ENCODE measurements at regions not wholly inside any gene's neighbourhood (a gene's known extent, or its start where the extent isn't known, plus 50 kb on each side); places are given as distances from the start of the nearest gene placed in this dataset.

- TF ChIP-seq ZNF274 (IDR thresholded peaks at IDR 0.05; ENCODE audit: low read depth, low read length) (no peak), YY1 (IDR thresholded peaks at IDR 0.05; ENCODE audit: insufficient read depth, insufficient read length) (no peak), SUZ12 (IDR thresholded peaks at IDR 0.05; ENCODE audit: extremely low read depth, insufficient read depth, insufficient read length) (no peak)
These were observed 81.8 kb upstream of the SERTAD2 start for GRCh38 chr2:64735504-64735903.
